ENCODE measurements at regions not wholly inside any gene's neighbourhood (a gene's known extent, or its start where the extent isn't known, plus 50 kb on each side); places are given as distances from the start of the nearest gene placed in this dataset.

- TF ChIP-seq HDAC2 (IDR thresholded peaks at IDR 0.05; ENCODE audit: borderline replicate concordance in 1 of 2, low read depth in 2 of 2, low read length in 2 of 2) (no peak), GABPA (IDR thresholded peaks at IDR 0.05; ENCODE audit: borderline replicate concordance, insufficient read depth, low read length) (no peak), POLR2AphosphoS5 (IDR thresholded peaks at IDR 0.05; ENCODE audit: low read depth, low read length) (no peak), CHD2 (IDR thresholded peaks at IDR 0.05; ENCODE audit: low read length) (no peak), BRCA1 (IDR thresholded peaks at IDR 0.05; ENCODE audit: low read depth, low read length) (no peak), CTCF (IDR thresholded peaks at IDR 0.05; ENCODE audit: control extremely low read depth in 1 of 3, insufficient read depth in 1 of 3, low read depth in 1 of 3, low read length in 3 of 3) (no peak), MAX (IDR thresholded peaks at IDR 0.05) (no peak), EZH2 (IDR thresholded peaks at IDR 0.05; ENCODE audit: low read depth, low read length, severe bottlenecking) (no peak), POLR2A (IDR thresholded peaks at IDR 0.05; ENCODE audit: control extremely low read depth in 1 of 2, low read depth in 2 of 2, low read length in 2 of 2) (no peak), ATF3 (IDR thresholded peaks at IDR 0.05; ENCODE audit: insufficient read depth, low read depth, low read length) (no peak)
Measured at GRCh38 chr15:47356297-47356696, 361.0 kb upstream of the SEMA6D start.

Measured in H1 (cell line).